Cerebellar cortex (tissue), 1 donor: ENCODE measurements at regions not wholly inside any gene's neighbourhood (a gene's known extent, or its start where the extent isn't known, plus 50 kb on each side); places are given as distances from the start of the nearest gene placed in this dataset.
A peak's percentile ranks its signal among the peaks of the same experiment; 100 is the strongest.

Source experiments
- DNase-seq: peaks from one replicate; pipeline ENCODE4 v3.0.0-alpha.2; 2015; ENCODE audit warnings: low spot score

GRCh38 chr1:55575571-55576279 lies 360.6 kb upstream of the USP24 start:
- DNase-seq: peak; percentile 38

DNA sequence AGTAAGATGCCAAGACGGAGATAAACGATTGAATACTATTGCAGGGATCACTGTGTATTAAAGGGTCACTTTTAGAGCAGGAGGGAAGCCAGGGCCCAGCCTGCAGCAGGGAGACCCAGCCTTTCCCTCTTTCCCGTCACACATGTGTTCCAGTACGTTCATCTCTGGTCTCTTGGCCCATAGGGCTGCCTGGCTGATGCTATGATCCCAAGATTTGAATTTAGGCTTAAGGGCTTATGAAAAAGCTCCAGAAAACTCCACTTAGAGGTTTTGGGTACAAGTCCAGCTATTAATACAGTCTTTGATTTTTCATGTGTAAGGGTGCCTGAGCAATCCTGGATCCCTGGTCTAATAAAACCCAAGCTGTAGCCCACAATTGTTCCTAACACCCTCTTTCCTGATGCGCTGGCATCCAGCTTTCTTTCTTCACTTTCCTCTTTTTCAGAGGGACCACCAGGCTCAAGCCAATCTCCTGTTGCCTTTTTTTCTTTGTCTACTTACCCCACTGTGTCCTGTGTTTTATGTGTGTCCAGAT lies 359.6 kb upstream of the USP24 start:
- DNase-seq: no peak

DNA sequence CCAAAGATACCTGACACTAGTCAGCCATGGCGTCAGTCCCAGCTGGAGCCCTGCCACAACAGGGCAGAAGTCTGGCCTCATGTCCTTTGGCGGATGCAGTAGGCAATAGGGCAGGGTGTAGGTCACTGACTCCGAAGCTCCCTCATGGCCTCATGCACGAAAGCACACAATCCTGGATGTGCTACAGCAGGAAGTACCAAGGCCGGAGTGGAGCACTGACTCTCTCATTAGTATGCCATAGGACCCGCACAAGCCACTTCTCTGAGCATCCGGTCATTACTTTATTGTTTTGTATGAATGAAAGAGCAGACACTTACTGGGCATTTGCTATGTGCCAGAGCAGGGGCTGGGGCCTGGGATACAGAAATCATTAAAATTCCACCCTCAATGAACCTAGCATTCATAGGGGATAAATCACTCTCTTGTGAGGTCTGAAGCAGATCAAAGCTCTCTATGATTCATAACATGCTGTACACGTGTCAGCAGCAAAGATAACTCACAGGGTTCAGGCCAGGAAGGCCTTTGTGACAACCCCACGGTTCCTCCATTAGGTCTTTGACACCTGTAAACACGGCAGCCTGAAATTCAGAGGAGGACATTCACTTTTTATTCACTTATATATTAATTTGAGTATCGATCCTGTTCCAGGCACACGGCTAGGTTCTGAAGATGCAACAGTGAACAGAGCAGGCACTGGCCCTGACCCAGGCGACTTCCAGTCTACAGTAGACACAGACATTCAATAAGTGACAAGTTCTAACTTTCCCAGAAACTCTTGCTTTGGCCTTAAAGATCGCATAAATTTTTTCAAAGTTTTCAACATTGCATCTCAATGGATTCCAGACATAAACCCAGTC lies 357.9 kb upstream of the USP24 start:
- DNase-seq: no peak

- DNase-seq: no peak
These were observed 356.6 kb upstream of the USP24 start for GRCh38 chr1:55571767-55572166.

- no peak for DNase-seq
These were observed 354.3 kb upstream of the USP24 start for GRCh38 chr1:55569417-55569816.

GRCh38 chr1:55568732-55569131 lies 353.6 kb upstream of the USP24 start:
- no peak for DNase-seq

DNA sequence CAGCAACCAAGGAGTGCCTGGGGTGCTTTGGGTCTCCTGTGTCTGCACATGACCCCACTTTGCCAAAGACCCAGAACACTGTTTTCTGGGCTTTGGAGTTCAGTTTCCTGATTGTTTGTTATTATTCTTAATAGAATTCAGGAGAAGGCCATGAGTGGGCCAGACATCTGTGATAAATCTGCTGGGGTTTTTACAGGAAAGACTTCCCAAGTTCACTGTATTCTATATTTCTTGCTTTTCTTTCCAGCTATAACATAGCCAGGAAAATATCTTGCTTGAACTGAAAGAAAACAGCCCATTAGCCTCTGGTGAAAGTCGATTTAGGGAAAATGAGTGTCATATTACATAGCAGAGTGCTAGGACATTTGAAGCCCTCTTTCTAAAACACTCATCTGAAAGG lies 345.1 kb upstream of the USP24 start:
- no peak for DNase-seq

DNA sequence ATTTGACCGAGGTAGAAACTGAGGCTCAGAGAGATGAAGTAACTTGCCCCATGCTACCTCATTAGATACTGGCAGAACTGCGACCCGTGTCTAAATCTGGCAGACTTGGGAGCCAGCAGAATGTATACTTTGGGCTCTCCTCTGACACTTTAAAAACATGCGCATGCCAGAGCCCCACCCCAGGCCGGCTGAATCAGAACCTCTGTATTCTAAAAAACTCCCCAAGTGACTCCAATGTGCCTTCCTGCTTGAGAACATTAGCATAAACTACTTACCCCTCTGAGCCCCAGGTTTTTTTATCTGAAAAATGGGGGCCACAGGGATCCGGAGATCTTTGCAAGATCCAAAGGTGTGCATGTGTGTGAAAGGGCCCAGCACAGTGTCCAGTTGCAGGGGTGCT lies 344.7 kb upstream of the USP24 start:
- no peak for DNase-seq

GRCh38 chr1:55559161-55559611 lies 344.0 kb upstream of the USP24 start:
- DNase-seq: peak; percentile 80

DNA sequence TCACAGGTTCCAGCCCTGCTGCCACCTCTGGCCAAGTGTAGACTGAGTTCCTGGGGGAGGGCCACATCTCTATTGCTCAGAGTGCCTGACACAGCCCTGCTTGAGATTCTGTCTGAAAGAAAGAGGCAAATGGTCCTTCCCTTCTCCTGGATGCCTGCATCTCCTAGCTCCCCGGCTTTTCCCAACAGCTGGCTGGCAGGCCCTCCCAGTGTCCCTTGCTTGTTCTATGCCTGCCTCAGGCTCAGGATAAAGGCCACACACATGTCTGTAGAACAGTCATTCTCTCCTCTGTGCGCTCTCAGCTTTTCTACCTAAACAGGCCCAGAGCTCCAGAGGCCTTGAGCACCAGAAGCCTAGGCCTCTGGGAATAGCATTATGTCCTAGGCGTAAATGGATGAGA lies 343.4 kb upstream of the USP24 start:
- DNase-seq: no peak

DNA sequence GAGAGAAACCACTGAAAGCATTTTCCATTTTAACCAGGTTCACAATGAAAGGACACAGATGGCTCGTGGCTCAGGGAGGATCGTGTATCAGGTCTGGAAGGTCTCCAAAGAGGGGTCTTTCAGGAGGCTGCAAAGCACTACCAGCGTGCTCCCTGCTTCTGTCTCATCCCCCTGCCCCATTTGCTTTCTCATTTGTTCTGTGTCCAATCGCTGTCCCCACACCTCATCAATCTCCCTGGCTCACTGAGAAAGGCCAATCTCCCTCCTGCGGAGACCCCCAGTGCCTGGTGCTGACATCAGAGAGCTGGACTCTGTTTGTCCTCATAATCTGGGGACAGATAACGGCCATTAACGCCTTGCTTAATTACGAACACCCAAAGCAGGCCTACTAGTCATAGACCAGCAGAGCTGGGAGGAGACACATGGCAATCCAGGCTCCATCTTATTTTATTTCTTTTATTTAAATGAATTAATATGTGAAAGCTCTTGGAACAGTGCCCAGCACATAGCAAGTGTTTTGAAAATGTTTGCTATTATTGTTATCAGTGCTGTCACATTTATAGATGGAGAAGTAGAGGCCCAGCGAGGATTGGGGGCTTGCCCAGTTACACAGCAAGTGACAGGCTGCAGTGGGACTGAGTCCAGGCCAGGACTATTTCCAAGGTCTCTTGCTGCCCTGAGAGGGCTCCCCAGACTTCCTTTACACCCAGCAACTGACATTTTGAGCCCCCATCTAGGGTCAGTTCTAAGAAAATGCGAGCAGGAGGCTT lies 341.0 kb upstream of the USP24 start:
- DNase-seq: no peak

DNA sequence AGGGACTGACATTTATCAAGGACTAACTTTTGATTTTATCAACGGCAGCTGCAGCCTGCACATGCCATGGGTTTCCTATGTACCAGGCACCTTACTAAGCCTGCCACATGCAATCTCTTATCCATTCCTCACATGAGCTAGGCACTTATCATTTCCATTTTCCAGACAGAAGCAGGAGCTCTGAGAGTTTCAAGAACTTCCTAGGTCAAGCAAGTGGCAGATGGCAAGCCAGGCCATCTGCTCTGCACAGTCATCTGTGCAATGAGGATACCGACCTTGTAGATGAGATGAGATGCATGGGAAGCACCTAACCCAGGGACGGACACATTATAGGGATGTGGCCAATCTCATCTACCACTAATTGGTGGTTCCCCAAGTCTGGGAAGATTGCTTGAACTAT lies 339.4 kb upstream of the USP24 start:
- DNase-seq: peak; percentile 29

DNA sequence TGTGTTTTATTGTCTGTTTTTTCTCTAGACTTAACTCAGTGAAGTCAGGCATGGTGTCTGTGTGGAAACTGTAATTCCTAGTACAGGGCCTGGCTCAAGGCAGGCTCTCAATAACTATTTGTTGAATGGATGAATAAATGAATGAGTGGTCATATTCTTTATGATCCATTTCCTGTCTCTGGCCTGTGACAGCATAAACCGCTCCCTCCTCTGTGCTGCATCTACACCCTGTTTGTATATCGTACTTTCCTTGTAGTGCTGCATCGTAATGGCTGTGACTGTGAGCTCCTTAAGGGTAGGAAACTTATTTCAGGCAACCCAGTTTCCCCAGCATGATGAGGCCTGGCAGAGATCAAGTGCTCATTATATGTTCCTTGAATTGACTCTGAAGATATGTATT lies 337.5 kb upstream of the USP24 start:
- no peak for DNase-seq

DNA sequence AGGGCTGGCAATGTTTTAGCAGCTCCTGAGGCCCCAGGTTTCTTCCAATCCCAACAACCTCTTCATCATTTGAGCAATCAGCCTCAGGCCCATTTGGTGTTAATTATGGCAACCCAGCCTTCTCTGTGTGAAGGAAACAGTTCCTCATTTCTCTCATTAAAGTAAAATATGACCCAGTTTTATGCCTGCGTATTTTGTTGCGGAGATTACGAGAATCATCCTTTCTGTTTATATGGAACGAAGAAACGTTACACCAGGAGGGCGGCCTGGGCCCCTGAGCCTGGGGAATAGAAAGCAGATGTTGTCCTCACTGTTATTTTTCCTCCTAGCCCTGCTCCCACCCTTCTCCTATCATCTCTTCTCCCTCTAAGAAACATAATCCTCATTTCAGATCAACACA lies 332.2 kb upstream of the USP24 start:
- DNase-seq: no peak

DNA sequence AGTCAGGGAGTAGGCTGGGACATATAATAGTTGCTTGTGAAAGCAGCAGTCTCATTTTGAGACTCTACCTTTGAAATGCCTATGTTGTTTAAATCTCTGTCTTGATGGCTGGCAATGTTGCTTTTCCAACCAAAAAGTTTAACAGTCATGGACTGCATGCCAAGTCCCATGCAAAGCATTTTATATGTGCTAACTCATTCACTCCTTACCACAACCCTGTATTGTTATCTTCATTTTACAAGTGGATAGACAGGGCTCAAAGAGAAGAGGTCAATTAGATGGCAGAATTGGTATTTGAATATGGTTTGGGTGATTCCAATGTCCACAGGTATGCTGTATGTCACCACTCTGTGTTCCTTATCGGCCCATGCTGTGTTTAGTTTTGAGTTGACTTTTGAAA lies 331.4 kb upstream of the USP24 start:
- DNase-seq: no peak

- no peak for DNase-seq
These were observed 329.7 kb upstream of the USP24 start for GRCh38 chr1:55544826-55545225.

GRCh38 chr1:55542901-55543504 lies 327.8 kb upstream of the USP24 start:
- no peak for DNase-seq

DNA sequence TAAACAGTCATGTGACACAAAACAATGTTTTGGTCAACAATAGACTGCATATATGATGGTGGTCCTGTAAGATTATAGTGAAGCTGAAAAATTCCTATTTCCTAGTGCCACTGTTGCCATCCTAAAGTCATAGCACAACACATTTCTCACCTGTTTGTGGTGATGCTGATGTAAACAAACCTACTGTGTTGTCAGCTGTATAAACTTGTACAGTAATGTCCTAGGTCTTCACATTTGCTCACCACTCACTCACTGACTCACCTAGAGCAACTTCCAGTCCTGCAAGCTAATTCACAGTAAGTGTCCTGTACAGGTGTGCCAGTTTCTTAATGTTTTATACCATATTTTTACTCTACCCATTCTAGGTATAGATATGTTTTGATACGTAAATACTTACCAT lies 326.1 kb upstream of the USP24 start:
- DNase-seq: no peak

DNA sequence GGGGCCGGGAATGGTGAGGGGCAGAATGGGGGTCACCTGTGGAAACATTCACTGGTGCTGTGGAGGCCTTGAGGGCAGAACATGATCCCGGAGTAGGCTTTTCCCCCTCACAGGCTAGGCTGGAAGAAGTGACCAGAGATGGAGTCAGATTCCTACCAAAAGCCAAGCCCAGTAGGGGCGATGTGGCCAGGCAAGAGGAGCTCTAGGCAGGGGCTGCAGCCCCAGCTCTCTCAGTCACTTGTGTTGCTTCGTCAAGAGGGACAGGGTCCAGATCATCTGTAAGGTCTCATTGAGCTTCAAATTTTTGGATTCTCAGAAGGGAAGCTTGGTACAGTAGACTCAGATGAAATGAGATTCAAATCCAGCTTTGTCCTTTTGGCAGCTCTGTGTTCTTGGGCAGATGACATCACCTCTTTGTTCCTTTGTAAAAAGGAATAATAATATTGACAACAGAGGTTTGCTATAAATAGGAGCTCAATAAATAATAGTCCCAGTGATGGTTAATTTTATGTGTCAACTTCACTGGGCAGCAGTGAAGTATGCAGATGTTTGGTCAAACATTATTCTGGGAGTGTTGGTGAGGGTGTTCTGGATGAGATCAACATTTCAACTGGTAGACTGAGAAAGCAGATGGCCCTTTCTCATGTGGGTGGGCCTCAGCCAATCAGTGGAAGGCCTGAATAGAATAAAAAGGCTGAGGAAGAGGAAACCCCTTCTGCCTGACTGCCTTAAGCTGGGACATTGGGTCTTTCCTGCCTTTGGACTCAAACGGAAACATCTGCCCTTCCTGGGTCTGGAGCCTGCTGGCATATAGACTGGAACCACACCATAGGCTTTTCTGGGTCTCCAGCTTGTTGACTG lies 324.7 kb upstream of the USP24 start:
- no peak for DNase-seq

DNA sequence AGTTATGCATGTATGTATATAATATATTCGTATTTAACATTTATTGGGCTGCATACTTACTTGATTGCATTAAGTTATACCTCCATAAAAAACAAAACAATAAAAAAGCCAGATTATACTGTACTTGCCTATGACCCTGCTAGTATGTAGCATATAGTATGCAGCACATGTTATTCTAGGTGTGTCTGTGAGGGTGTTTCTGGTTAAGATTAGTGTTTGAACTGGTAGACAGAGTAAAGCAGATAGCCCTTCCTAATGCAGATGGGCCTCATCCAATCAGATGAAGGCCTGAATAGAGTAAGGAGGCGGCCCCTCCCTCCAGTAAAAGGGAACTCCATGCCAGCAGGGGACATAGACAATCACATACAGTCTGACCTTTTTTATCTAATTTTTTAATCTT lies 323.3 kb upstream of the USP24 start:
- no peak for DNase-seq

DNA sequence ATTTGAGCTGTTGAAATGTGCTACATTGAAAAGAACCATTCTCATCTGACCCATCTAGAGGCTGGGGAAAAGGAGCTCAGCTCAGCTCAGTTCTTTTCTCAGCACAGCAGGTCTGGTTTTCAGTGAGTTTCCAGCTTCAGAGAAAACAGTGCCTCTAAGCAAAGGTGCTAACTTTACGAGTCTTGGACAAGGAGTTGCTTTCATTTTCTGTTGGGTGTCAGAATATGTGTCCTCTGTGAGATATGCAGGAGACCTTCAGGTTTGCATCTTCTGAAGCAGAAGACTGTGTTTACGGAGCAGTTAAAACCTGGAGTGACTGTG lies 321.3 kb upstream of the USP24 start:
- no peak for DNase-seq
